ENCODE measurements at regions not wholly inside any gene's neighbourhood (a gene's known extent, or its start where the extent isn't known, plus 50 kb on each side); places are given as distances from the start of the nearest gene placed in this dataset.

GRCh38 chr12:30046376-30046775 lies 262.6 kb upstream of the TMTC1 start:
- no peaks in the 10 kb centered on the region for H3K36me3 ChIP-seq (ENCODE audit: control insufficient read depth, insufficient read depth, low read length)
- H3K4me3 ChIP-seq (ENCODE audit: low read length), result no peak overlapping the region
- H3K27me3 ChIP-seq (ENCODE audit: control insufficient read depth, insufficient read depth, low read length), result no peaks in the 10 kb centered on the region
- no peaks in the 10 kb centered on the region for H3K4me1 ChIP-seq (ENCODE audit: control insufficient read depth, insufficient read depth, low read length)
- H3K9ac ChIP-seq (ENCODE audit: low read length), result no peak overlapping the region
- H3K9me3 ChIP-seq (ENCODE audit: control insufficient read depth, low read length), result no peaks in the 10 kb centered on the region

- H3K27me3 ChIP-seq (ENCODE audit: control insufficient read depth, insufficient read depth, low read length), result no peaks in the 10 kb centered on the region
- H3K9ac ChIP-seq (ENCODE audit: low read length), result no peak overlapping the region
- H3K4me3 ChIP-seq (ENCODE audit: low read length), result no peak overlapping the region
- H3K4me1 ChIP-seq (ENCODE audit: control insufficient read depth, insufficient read depth, low read length), result no peaks in the 10 kb centered on the region
- no peaks in the 10 kb centered on the region for H3K9me3 ChIP-seq (ENCODE audit: control insufficient read depth, low read length)
- no peaks in the 10 kb centered on the region for H3K36me3 ChIP-seq (ENCODE audit: control insufficient read depth, insufficient read depth, low read length)
These were observed 261.4 kb upstream of the TMTC1 start for GRCh38 chr12:30045171-30045570.

- Histone ChIP-seq H3K36me3 (ENCODE audit: control insufficient read depth, insufficient read depth, low read length) (no peaks in the 10 kb centered on the region), H3K9me3 (ENCODE audit: control insufficient read depth, low read length) (no peaks in the 10 kb centered on the region), H3K9ac (ENCODE audit: low read length) (no peak overlapping the region), H3K4me3 (ENCODE audit: low read length) (no peak overlapping the region), H3K27me3 (ENCODE audit: control insufficient read depth, insufficient read depth, low read length) (no peaks in the 10 kb centered on the region), H3K4me1 (ENCODE audit: control insufficient read depth, insufficient read depth, low read length) (no peaks in the 10 kb centered on the region)
These were observed 260.5 kb upstream of the TMTC1 start for GRCh38 chr12:30044206-30044605.

DNA sequence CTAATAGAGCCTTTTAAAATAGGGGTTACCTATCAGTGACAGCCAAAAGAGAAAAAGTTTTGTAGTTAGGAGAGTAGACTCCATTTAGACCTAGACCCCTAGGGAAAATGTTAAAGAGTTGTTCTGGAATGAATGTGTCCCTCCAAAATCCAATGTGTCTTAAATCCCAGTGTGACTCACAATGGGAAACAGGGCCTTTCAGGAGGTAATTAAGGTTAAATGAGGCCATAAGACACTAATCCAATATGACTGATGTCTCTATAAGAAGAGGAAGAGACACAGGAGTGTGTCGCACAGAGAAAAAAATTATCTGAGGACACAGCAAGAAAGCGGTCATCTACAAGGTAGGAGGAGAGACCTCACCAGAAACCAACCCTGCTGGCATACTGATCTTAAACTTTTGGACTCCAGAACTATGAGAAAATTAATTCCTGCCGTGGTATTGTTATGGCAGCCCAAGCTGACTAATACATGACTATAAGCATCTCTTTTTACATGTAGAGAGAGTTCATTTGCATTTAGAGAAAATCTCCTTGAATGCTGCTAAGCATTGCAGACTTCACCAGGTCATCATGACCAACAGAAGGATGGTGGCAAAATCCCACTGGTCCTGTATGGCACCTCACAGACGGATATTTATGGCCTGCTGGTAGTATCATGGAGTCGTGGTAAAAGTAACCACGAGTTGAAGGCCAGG lies 259.6 kb upstream of the TMTC1 start:
- H3K9ac ChIP-seq (ENCODE audit: low read length), result no peak overlapping the region
- no peaks in the 10 kb centered on the region for H3K9me3 ChIP-seq (ENCODE audit: control insufficient read depth, low read length)
- H3K27me3 ChIP-seq (ENCODE audit: control insufficient read depth, insufficient read depth, low read length), result no peaks in the 10 kb centered on the region
- no peaks in the 10 kb centered on the region for H3K36me3 ChIP-seq (ENCODE audit: control insufficient read depth, insufficient read depth, low read length)
- no peaks in the 10 kb centered on the region for H3K4me1 ChIP-seq (ENCODE audit: control insufficient read depth, insufficient read depth, low read length)
- no peak overlapping the region for H3K4me3 ChIP-seq (ENCODE audit: low read length)

GRCh38 chr12:30041096-30041495 lies 257.4 kb upstream of the TMTC1 start:
- H3K27me3 ChIP-seq (ENCODE audit: control insufficient read depth, insufficient read depth, low read length), result no peaks in the 10 kb centered on the region
- no peaks in the 10 kb centered on the region for H3K4me1 ChIP-seq (ENCODE audit: control insufficient read depth, insufficient read depth, low read length)
- no peak overlapping the region for H3K9ac ChIP-seq (ENCODE audit: low read length)
- H3K4me3 ChIP-seq (ENCODE audit: low read length), result no peak overlapping the region
- H3K36me3 ChIP-seq (ENCODE audit: control insufficient read depth, insufficient read depth, low read length), result no peaks in the 10 kb centered on the region
- no peaks in the 10 kb centered on the region for H3K9me3 ChIP-seq (ENCODE audit: control insufficient read depth, low read length)

GRCh38 chr12:30030693-30031374 lies 247.1 kb upstream of the TMTC1 start:
- Histone ChIP-seq H3K9ac (ENCODE audit: low read length) (no peak overlapping the region), H3K9me3 (ENCODE audit: control insufficient read depth, low read length) (no peaks in the 10 kb centered on the region), H3K27me3 (ENCODE audit: control insufficient read depth, insufficient read depth, low read length) (no peaks in the 10 kb centered on the region), H3K4me3 (ENCODE audit: low read length) (no peak overlapping the region), H3K36me3 (ENCODE audit: control insufficient read depth, insufficient read depth, low read length) (no peaks in the 10 kb centered on the region), H3K4me1 (ENCODE audit: control insufficient read depth, insufficient read depth, low read length) (no peaks in the 10 kb centered on the region)

- Histone ChIP-seq H3K27me3 (ENCODE audit: control insufficient read depth, insufficient read depth, low read length) (no peaks in the 10 kb centered on the region), H3K36me3 (ENCODE audit: control insufficient read depth, insufficient read depth, low read length) (no peaks in the 10 kb centered on the region), H3K4me3 (ENCODE audit: low read length) (no peak overlapping the region), H3K4me1 (ENCODE audit: control insufficient read depth, insufficient read depth, low read length) (no peaks in the 10 kb centered on the region), H3K9me3 (ENCODE audit: control insufficient read depth, low read length) (no peaks in the 10 kb centered on the region), H3K9ac (ENCODE audit: low read length) (no peak overlapping the region)
These were observed 243.0 kb upstream of the TMTC1 start for GRCh38 chr12:30026621-30027234.

DNA sequence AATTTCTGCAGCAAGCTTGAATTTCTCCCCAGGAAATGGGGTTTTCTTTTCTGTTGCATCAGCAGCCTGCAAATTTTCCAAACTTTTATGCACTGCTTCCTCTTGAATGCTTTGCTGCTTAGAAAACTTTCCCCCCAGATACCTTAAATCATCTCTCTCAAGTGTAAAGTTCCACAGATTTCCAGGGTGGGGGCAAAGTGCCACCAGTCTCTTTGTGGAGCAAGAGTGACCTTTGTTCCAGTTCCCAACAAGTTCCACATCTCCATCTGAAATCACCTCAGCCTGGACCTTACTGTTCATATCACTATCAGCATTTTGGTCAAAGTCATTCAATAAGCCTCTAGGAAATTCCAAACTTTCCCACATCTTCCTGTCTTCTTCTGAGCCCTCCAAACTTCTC lies 241.6 kb upstream of the TMTC1 start:
- Histone ChIP-seq H3K9ac (ENCODE audit: low read length) (no peak overlapping the region), H3K4me1 (ENCODE audit: control insufficient read depth, insufficient read depth, low read length) (no peaks in the 10 kb centered on the region), H3K36me3 (ENCODE audit: control insufficient read depth, insufficient read depth, low read length) (no peaks in the 10 kb centered on the region), H3K9me3 (ENCODE audit: control insufficient read depth, low read length) (no peaks in the 10 kb centered on the region), H3K4me3 (ENCODE audit: low read length) (no peak overlapping the region), H3K27me3 (ENCODE audit: control insufficient read depth, insufficient read depth, low read length) (no peaks in the 10 kb centered on the region)

DNA sequence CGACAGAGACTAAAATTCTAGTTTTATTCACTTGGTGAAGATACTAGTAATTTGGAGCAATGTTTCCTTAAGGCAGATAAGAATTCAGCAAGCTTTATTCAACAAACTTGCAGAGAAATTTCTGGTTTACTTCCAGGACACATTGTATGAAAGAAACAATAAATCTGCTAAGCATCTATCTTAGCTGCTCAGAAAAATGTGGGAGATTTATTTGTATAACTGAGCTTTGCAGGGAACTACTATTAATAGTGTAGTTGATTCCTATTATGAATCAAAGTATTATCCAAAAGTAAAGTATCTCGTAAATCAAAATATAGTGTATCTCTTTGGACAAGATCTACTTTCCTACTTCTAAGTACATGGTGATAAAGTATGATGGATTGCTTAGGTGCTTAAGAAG lies 239.4 kb upstream of the TMTC1 start:
- Histone ChIP-seq H3K36me3 (ENCODE audit: control insufficient read depth, insufficient read depth, low read length) (no peaks in the 10 kb centered on the region), H3K9me3 (ENCODE audit: control insufficient read depth, low read length) (no peaks in the 10 kb centered on the region), H3K4me1 (ENCODE audit: control insufficient read depth, insufficient read depth, low read length) (no peaks in the 10 kb centered on the region), H3K4me3 (ENCODE audit: low read length) (no peak overlapping the region), H3K9ac (ENCODE audit: low read length) (no peak overlapping the region), H3K27me3 (ENCODE audit: control insufficient read depth, insufficient read depth, low read length) (no peaks in the 10 kb centered on the region)

- H3K4me3 ChIP-seq (ENCODE audit: low read length), result no peak overlapping the region
- H3K27me3 ChIP-seq (ENCODE audit: control insufficient read depth, insufficient read depth, low read length), result no peaks in the 10 kb centered on the region
- H3K4me1 ChIP-seq (ENCODE audit: control insufficient read depth, insufficient read depth, low read length), result no peaks in the 10 kb centered on the region
- no peaks in the 10 kb centered on the region for H3K9me3 ChIP-seq (ENCODE audit: control insufficient read depth, low read length)
- no peaks in the 10 kb centered on the region for H3K36me3 ChIP-seq (ENCODE audit: control insufficient read depth, insufficient read depth, low read length)
- no peak overlapping the region for H3K9ac ChIP-seq (ENCODE audit: low read length)
These were observed 237.5 kb upstream of the TMTC1 start for GRCh38 chr12:30021051-30021833.

GRCh38 chr12:30019366-30020140 lies 235.8 kb upstream of the TMTC1 start:
- Histone ChIP-seq H3K4me1 (ENCODE audit: control insufficient read depth, insufficient read depth, low read length) (no peaks in the 10 kb centered on the region), H3K27me3 (ENCODE audit: control insufficient read depth, insufficient read depth, low read length) (no peaks in the 10 kb centered on the region), H3K4me3 (ENCODE audit: low read length) (no peak overlapping the region), H3K9ac (ENCODE audit: low read length) (no peak overlapping the region), H3K36me3 (ENCODE audit: control insufficient read depth, insufficient read depth, low read length) (no peaks in the 10 kb centered on the region), H3K9me3 (ENCODE audit: control insufficient read depth, low read length) (no peaks in the 10 kb centered on the region)

Measured in mucosa of stomach (tissue), 1 donor.